ENCODE measurements at regions not wholly inside any gene's neighbourhood (a gene's known extent, or its start where the extent isn't known, plus 50 kb on each side); places are given as distances from the start of the nearest gene placed in this dataset.

DNA sequence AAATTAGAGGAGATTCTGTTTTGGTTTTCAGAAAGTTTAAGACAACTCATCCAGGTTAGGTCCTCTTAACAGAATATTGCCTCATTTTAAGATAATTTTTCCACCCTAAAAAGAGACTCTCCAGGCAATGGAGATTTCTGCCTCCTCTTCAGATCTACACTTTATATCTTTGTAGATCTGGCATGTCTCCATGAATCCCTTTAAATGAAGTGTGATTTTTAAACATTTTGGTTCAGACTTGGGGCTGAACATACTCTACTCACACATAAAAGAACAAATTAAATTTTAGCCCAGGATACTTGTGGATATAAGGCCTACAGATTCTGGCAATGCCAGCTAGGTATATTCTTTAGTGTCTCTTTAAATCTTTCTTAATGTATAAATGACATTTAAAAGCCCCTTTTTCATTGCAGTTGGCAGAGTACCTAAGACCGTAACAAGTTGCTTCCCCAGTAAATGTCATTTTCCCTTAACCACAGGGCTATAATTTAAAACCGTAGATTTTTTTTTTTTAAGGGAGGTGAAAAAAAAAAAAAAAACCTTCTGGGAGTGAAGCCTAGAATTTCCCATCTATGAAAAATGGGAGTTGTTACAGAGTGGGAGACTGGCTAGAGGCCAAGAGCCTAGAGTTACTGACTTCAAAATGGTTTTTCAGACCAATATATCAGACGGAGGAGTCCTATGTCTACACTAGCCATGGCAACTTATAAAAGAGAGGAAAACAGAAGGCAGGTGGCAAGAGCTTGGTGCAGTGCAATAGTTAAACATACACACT lies 207.8 kb upstream of the TARS1 start:
- Histone ChIP-seq H3K4me3 (ENCODE audit: low read depth, low read length) (no peak overlapping the region), H3K36me3 (no peaks in the 10 kb centered on the region), H3K4me1 (no peaks in the 10 kb centered on the region), H3K27me3 (no peaks in the 10 kb centered on the region), H3K9me3 (no peaks in the 10 kb centered on the region)
- no peak for DNase-seq
- TF ChIP-seq, protein P1, sequence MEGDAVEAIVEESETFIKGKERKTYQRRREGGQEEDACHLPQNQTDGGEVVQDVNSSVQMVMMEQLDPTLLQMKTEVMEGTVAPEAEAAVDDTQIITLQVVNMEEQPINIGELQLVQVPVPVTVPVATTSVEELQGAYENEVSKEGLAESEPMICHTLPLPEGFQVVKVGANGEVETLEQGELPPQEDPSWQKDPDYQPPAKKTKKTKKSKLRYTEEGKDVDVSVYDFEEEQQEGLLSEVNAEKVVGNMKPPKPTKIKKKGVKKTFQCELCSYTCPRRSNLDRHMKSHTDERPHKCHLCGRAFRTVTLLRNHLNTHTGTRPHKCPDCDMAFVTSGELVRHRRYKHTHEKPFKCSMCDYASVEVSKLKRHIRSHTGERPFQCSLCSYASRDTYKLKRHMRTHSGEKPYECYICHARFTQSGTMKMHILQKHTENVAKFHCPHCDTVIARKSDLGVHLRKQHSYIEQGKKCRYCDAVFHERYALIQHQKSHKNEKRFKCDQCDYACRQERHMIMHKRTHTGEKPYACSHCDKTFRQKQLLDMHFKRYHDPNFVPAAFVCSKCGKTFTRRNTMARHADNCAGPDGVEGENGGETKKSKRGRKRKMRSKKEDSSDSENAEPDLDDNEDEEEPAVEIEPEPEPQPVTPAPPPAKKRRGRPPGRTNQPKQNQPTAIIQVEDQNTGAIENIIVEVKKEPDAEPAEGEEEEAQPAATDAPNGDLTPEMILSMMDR (IDR thresholded peaks at IDR 0.05; ENCODE audit: low read depth, low read length) = no peak

DNA sequence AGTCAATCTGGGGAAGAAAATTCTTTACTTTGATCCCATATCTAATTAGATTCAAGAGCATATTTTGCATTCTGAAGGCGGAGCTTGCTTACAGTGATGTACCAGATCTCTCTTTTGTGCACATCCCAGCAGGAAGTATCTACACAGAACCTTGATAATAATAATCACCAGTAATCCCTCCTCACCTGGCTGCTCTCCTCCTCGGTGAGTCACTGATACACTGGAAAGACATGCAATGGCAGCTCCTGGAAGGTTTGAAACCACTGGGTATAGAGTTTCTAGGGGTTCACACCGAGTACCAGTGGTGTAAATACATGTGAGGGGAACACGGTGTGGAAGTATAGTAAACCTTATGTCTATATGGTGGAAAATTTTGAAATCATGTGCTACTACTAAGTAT lies 205.5 kb upstream of the TARS1 start:
- TF ChIP-seq, protein P1 (IDR thresholded peaks at IDR 0.05; ENCODE audit: low read depth, low read length) = no peak
- no peaks in the 10 kb centered on the region for H3K9me3 ChIP-seq
- no peaks in the 10 kb centered on the region for H3K4me1 ChIP-seq
- no peak overlapping the region for H3K4me3 ChIP-seq (ENCODE audit: low read depth, low read length)
- no peaks in the 10 kb centered on the region for H3K27me3 ChIP-seq
- no peaks in the 10 kb centered on the region for H3K36me3 ChIP-seq
- no peak for DNase-seq

DNA sequence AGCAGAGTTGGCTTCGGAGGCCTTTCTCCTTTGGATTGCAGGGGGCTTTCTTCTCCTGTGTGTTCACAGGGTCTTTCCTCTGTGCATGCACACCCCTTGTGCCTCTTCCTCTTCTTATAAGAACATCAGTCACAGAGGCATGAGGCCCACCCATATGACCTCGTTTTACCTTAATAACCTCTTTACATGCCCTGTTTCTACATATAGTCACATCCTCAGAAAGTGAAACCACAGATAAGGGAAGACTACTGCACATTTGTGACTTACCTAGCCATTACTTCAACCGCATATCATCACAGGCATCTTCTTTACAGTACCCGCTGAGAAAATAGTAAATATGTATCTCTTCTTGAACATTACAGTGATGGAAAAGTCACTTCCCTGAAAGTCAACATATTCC lies 204.9 kb upstream of the TARS1 start:
- TF ChIP-seq, protein P1 (IDR thresholded peaks at IDR 0.05; ENCODE audit: low read depth, low read length) = no peak
- H3K27me3 ChIP-seq = no peaks in the 10 kb centered on the region
- H3K4me3 ChIP-seq (ENCODE audit: low read depth, low read length) = no peak overlapping the region
- H3K36me3 ChIP-seq = no peaks in the 10 kb centered on the region
- no peaks in the 10 kb centered on the region for H3K4me1 ChIP-seq
- DNase-seq = no peak
- no peaks in the 10 kb centered on the region for H3K9me3 ChIP-seq

DNA sequence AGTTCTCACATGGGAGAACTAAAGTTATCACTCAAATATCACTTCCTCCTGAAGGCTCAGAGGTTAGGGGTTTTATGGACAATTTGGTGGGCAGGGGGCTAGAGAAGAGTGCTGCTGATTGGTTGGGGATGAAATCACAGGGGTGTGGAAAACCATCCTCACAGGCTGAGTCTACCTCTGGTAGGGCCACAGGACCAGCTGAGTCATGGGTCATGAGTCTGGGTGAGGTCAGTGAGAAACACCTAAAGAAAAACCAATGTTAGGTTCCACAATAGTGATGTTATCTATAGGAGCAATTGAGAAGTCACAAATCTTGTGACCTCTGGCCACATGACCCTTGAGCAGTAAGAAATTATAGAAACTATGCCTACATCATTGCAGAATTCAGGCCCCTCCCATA lies 203.3 kb upstream of the TARS1 start:
- Histone ChIP-seq H3K4me3 (ENCODE audit: low read depth, low read length) (no peak overlapping the region), H3K9me3 (no peaks in the 10 kb centered on the region), H3K4me1 (no peaks in the 10 kb centered on the region), H3K27me3 (no peaks in the 10 kb centered on the region), H3K36me3 (no peaks in the 10 kb centered on the region)
- DNase-seq = no peak
- TF ChIP-seq, protein P1 (IDR thresholded peaks at IDR 0.05; ENCODE audit: low read depth, low read length) = no peak

DNA sequence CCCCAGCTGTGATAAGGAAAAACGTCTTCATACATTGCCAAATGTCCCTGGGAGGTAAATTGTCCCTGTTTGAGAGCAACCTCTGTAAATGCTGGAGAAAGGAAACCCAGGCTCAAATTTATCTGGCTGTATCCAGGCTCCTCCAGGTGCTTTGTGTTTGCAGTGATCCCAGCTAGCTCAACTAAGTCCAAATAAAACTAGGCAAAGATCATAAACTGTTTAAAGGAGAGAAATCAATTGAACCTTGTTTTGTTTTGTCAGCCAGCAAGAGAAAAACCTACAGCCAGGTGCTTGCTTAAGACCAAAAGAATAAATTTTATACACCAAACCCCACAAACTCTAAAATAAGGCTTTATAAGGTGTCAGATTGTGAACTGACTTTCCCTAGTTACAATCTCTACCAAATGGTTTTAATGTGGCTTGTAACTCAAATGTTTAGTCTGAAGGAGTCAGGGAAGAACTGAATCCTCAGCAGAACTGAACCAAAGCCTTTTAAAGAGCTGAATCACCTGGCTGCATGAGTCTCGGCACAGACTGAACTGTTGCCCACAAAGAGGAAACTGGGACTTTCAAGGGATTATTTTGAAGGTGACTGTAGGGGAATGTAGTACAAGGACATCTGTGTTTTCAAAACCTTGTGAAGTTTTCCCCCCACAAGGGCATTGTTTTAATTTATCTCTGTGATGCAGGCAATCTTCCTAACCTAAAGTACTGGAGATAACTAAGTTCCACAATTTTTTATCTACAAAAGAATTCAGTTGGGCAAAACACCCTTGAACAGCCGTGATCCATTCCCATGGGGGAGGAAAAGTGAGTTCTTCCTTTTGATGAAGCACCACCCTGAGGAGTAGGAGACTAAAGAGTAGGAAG lies 201.7 kb upstream of the TARS1 start:
- no peak for DNase-seq
- TF ChIP-seq, protein P1 (IDR thresholded peaks at IDR 0.05; ENCODE audit: low read depth, low read length) = no peak
- H3K27me3 ChIP-seq = no peaks in the 10 kb centered on the region
- H3K9me3 ChIP-seq = no peaks in the 10 kb centered on the region
- no peak overlapping the region for H3K4me3 ChIP-seq (ENCODE audit: low read depth, low read length)
- no peaks in the 10 kb centered on the region for H3K36me3 ChIP-seq
- H3K4me1 ChIP-seq = no peaks in the 10 kb centered on the region

DNA sequence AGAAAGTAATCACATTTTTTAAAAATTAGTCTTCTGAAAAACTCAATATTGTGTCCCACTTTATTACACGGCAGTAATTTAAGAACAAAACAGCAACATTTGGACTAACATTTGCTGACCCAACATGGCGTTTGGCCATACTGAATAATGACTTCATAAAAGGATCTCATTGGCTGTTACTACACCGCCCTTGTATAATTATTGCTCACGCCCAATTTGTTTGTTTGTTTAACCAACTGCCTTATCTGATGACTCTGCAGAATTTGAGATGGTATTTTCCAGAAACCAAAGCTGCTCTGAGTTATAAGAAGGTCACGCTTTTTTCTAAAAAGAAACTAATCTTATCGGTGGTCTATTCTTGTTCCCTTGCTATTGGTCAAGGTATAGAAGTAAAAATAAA lies 200.2 kb upstream of the TARS1 start:
- no peaks in the 10 kb centered on the region for H3K4me1 ChIP-seq

More for the DNA sequence above, 200.2 kb upstream of the TARS1 start:
- no peak overlapping the region for H3K4me3 ChIP-seq (ENCODE audit: low read depth, low read length)
- no peaks in the 10 kb centered on the region for H3K9me3 ChIP-seq
- no peaks in the 10 kb centered on the region for H3K36me3 ChIP-seq
- TF ChIP-seq, protein P1 (IDR thresholded peaks at IDR 0.05; ENCODE audit: low read depth, low read length) = no peak
- no peaks in the 10 kb centered on the region for H3K27me3 ChIP-seq
- no peak for DNase-seq
